Motor neuron (in vitro differentiated cells): ENCODE measurements at regions not wholly inside any gene's neighbourhood (a gene's known extent, or its start where the extent isn't known, plus 50 kb on each side); places are given as distances from the start of the nearest gene placed in this dataset.
A peak's percentile ranks its signal among the peaks of the same experiment; 100 is the strongest.

Experiments
- ATAC-seq, 8 experiments: fragments of 200-7000 bp; cut with Tn5 transposase; replicated peaks in 6 of 8; 2 replicates each; pipeline ENCODE4 v1.8.0; 2021; ENCODE audit warnings: mild to moderate bottlenecking in 8 of 8, moderate library complexity in 8 of 8
- H3K27ac ChIP-seq, 2 donors: fragments of 250-450 bp; sonication (Bioruptor Pico); 2 replicates each; pipeline ENCODE4 v1.9.0; 2021; ENCODE audit warnings: antibody characterized with exemption in 2 of 2, mild to moderate bottlenecking in 2 of 2, moderate library complexity in 1 of 2
- H3K4me1 ChIP-seq, 2 donors: fragments of 250-450 bp; sonication (Bioruptor Pico); replicated peaks in 1 of 2; 2 replicates each; pipeline ENCODE4 v1.6.1; 2021; ENCODE audit warnings: antibody characterized with exemption in 2 of 2, mild to moderate bottlenecking in 2 of 2, moderate library complexity in 1 of 2
- H3K4me3 ChIP-seq, 5 donors: fragments of 250-450 bp; sonication (Bioruptor Pico); 2 replicates each; pipeline ENCODE4 v1.9.0; 2021; ENCODE audit warnings: antibody characterized with exemption in 5 of 5, mild to moderate bottlenecking in 5 of 5, moderate library complexity in 4 of 5
- WGBS, 10 experiments: fragments of 450-650 bp; shearing (Covaris generic); methylation state at CpG; one replicate each; pipeline ENCODE4 v1.0.0; 2022; 5-methylcytosine and 5-hydroxymethylcytosine counted together
- in situ Hi-C, 9 experiments: fragments of 400-800 bp; cut with MboI; loops; one replicate each; pipeline ENCODE4 v1.15.0; 2021; ENCODE audit warnings: low sequenced_read_pairs in 9 of 9, low pct_unique_long_range_greater_than_20kb in 2 of 9; ENCODE audit not compliant: unreplicated experiment in 9 of 9

GRCh38 chr6:151738267-151738666, 69.2 kb upstream of the ESR1 start:
- no peak overlapping the region for H3K4me3 ChIP-seq
- 0 to 100% (median 62%) methylated on average over 1 to 3 of the region's 3 CpGs for WGBS, 10 experiments
- ATAC-seq = no peak
- no peaks in the 10 kb centered on the region for H3K4me1 ChIP-seq
- in situ Hi-C loops = no loop called here
- no peak overlapping the region for H3K27ac ChIP-seq

DNA sequence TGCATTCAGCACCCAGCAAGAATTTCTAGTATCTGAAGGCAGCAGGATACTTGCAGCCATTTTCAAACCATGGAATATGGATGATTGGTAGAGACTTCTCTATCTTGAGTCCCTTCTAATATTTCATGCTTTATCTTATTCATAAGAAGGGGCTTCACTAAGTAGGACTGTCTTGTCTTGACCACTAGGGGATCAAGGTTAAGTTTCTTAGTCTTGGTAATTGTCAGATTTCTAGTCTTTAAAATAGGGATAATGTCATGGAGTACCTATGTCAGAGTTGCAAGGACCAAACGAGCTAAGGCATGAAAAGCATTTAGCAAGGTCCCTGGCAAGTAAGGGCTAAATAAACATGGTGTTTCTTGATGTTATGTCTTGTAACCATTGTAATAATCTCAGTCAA, 68.5 kb upstream of the ESR1 start:
- in situ Hi-C loops = no loop called here
- H3K4me3 ChIP-seq = no peak overlapping the region
- 0 to 80% (median 33%) methylated on average over 1 of the region's 1 CpG; no CpG with 5 or more reads in 1 of the 10 experiments for WGBS, 10 experiments
- no peak for ATAC-seq
- H3K27ac ChIP-seq = no peak overlapping the region
- no peaks in the 10 kb centered on the region for H3K4me1 ChIP-seq

DNA sequence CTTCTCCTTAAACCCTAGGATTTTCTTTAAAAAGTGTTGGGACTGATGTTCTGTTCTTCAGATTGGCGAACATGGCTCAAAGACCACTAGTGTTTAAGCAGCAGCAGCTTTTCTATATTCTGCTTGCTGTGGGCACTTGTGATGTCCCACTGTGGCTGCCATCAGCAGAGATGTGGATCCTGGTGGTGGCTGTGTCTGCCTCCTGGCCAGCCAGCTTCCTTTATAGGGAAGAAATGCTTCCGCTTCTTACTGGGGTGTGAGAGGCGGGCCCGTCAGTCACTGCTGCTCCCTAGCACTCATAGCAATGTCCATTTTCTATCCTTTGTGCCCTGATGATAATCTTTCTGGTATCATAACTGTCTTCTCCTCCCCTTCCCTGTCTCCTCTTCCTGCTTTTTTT, 66.7 kb upstream of the ESR1 start:
- Histone ChIP-seq H3K27ac (no peak overlapping the region), H3K4me1 (no peaks in the 10 kb centered on the region), H3K4me3 (no peak overlapping the region)
- 40 to 96% (median 93%) methylated on average over 1 to 4 of the region's 4 CpGs; no CpG with 5 or more reads in 2 of the 10 experiments for WGBS, 10 experiments
- in situ Hi-C loops = no loop called here
- ATAC-seq = no peak

DNA sequence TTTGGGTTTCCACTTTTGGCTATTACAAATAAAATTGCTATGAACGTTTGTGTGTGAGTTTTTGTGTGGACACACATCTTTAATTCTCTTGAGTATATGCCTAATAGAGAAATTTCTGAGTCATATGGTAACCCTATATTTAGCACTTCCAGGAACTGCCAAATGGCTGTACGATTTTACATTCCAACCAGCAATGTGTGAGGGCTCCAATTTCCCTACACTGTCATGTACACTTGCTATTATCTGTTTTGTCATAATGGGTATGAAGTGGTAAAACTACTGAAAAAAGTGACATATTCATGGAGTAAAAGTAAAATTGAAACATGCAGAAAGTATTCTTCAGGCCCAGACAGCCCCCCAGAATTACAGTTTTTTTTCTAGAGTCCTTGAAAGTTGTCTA, 59.6 kb upstream of the ESR1 start:
- 8 to 100% (median 59%) methylated on average over 1 to 2 of the region's 2 CpGs for WGBS, 10 experiments
- ATAC-seq = peak in 1 of 8 experiments; percentile 34
- Histone ChIP-seq H3K4me3 (no peak overlapping the region), H3K27ac (no peak overlapping the region), H3K4me1 (no peaks in the 10 kb centered on the region)
- in situ Hi-C loops = no loop called here

DNA sequence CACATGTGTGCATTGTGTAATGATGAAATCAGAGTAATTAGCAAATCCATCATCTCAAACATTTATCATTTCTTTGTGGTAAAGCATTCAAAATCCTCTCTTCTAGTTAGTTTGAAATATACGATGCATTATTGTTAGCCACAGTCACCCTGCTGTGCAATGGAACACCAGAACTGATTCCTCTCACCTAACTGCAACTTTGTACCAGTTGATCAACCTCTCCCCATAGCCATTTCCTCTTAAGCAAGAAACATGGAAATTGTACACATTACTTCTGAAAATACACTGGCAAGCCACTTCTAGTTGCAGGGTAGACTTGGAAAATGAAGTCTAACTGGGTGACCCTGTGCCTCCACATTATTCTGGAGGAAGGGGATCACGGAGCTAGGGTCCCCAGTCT, 58.1 kb upstream of the ESR1 start:
- ATAC-seq = no peak
- in situ Hi-C loops = no loop called here
- Histone ChIP-seq H3K4me3 (no peak overlapping the region), H3K4me1 (no peaks in the 10 kb centered on the region), H3K27ac (no peak overlapping the region)
- 20 to 88% (median 78%) methylated on average over 1 to 2 of the region's 2 CpGs; no CpG with 5 or more reads in 1 of the 10 experiments for WGBS, 10 experiments

GRCh38 chr6:151753581-151753980, 53.9 kb upstream of the ESR1 start:
- Histone ChIP-seq H3K27ac (no peak overlapping the region), H3K4me3 (no peak overlapping the region), H3K4me1 (no peaks in the 10 kb centered on the region)
- ATAC-seq = no peak
- 41 to 90% (median 82%) methylated on average over 1 to 4 of the region's 4 CpGs for WGBS, 10 experiments
- in situ Hi-C loops = loop anchor here in 3 of 9 experiments (25.0 kb wide), 2 partner anchors 359 to 509 kb away; no protein-coding TSS in a partner anchor

DNA sequence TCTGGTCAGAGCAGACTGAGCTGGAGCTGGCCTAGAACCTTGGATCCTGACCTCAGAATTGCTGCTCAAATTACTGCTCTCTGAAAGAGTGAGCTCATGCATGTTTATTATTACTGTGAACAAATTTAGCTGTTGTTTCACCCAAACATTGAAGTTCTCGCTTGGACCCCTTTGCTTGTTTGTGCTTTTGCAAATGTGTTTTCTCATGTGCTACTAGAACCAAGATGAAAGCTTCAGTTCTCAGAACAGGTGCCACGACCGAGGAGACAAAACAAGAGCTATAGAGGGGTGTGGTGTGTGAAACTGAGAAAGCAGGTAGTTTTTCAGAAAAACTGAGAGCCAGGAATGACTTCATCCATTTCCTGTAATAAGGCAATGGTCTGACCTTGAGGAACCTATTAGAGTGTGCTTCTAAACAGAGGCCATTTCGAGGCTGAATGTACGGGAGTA, 50.0 kb upstream of the ESR1 start:
- WGBS, 10 experiments = 18 to 98% (median 78%) methylated on average over 1 to 5 of the region's 5 CpGs
- no peak for ATAC-seq

More for the DNA sequence above, 50.0 kb upstream of the ESR1 start:
- in situ Hi-C loops = loop anchor here in 3 of 9 experiments (25.0 kb wide), 2 partner anchors 355 to 505 kb away; no protein-coding TSS in a partner anchor
- Histone ChIP-seq H3K4me3 (no peak overlapping the region), H3K4me1 (no peaks in the 10 kb centered on the region), H3K27ac (no peak overlapping the region)
